Activated CD8-positive, alpha-beta memory T cell treated with anti-CD3 and anti-CD28 coated beads, Interleukin-2, amount 50 U/mL, for 24 hours (primary cell): ENCODE measurements at regions not wholly inside any gene's neighbourhood (a gene's known extent, or its start where the extent isn't known, plus 50 kb on each side); places are given as distances from the start of the nearest gene placed in this dataset.
"Not testable (repeated sequence)": the region's sequence is repeated elsewhere in the genome, so short reads cannot be mapped to it uniquely, and the experiment has no call there.

ENCODE experiments used
- DNase-seq: peaks from one replicate; pipeline ENCODE4 v3.0.0-alpha.2; 2020; ENCODE audit errors: extremely low read depth

DNA sequence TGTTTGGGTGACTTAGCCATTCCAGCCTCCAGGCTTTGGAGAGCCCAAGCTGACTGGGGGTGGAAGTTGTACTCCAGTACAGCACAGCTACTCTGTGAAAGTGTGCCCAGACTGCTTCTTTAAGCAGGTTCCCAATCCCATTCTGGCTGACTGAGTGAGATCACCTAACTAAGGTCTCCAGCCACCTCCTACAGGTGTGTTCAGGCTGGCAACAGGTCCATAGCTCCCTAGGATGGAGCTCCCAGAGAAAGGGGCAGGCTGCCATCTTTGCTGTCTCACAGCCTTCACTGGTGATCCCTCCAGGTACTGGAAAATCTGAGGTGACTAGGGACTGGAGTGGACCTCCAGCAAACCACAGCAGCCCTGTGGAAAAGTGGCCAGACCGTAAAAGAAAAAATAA lies 445.3 kb upstream of the KCNMB2 start:
- no peak for DNase-seq

DNA sequence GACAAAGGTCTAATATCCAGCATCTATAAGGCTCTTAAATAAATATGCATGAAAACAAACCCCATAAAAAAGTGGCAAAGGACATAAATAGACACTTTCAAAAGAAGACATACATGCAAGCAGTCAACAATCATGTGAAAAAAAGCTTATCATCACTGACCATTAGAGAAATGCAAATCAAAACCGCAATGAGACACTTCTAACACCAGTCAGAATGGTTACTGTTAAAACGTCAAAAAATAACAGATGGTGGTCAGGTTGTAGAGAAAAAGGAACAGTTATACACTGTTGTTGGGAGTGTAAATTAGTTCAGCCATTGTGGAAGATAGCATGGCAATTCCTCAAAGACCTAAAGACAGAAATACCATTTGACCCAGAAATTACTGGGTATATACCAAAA lies 440.7 kb upstream of the KCNMB2 start:
- no peak for DNase-seq

DNA sequence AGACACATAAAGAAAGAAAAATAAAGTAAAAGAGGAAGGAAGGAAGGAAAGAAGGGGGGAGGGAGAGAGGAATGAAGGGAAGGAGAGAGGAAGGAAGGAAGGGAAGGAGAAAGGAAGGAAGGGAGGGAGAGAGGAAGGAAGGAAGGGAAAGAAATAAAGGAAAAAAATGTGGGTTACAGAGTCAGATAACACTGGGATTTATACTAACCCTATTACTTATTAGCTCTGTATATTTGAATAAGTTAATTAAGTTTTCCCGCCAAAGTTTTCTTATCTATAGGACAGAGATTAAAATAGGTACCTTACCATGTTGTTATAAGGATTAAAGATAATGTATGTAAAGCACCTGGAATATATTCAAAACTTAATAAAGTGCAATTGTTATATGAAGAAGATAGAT lies 439.3 kb upstream of the KCNMB2 start:
- no peak for DNase-seq

DNA sequence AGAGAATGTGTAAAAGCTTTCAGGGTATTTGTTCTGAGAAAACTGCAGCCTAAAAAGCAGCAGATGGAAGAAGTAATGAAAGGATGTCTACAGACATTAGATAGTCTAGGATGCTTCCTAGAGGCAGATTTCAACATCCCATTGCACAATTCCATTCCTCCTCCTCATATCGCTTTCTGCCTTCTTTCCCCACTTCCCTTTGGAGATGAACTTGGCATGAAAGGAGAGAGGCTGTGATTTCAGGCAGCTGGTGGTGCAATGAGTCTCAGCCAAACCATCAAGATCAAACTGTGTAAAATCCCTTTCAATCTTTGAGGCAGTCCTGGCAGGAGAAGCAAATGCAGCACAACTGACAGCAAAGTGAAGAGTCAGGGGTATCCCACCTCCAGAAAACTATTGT lies 438.7 kb upstream of the KCNMB2 start:
- DNase-seq, result no peak

DNA sequence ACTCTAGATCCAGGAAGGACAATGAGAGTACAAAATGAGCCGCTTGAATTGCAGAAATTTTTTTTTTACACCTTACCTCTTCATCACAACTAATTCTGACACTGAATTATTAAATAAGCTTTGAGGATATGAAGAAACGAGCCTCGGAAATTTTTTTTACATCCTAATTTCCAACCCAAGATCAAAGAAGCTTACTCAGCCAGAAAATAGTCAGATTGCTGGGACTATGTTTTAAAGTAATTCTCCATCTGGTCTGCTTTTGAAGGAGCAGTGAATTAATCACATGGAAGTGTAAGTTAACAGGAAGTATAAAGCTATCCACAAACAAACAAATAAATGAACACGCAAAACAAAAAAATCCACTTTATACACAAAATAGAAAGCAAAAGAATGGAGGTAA lies 437.0 kb upstream of the KCNMB2 start:
- DNase-seq, result no peak

DNA sequence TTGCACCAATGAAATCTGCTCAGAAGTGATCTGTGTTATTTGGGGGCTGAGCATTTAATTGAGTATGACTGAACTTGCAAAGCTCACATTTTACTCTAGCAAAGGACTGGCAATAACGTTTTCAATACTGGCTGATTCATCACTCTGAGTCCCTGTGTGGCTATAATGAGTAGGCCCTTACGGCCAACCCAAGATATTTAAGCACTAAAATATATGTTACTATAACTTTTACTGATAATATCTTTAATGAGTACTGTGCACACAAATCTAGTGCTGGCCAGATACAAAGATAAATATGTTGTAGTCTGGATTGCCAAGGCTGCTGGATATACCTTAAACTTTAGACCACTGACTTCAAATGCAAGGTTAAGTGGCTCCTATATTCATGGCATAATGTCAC lies 436.4 kb upstream of the KCNMB2 start:
- DNase-seq, result no peak

DNA sequence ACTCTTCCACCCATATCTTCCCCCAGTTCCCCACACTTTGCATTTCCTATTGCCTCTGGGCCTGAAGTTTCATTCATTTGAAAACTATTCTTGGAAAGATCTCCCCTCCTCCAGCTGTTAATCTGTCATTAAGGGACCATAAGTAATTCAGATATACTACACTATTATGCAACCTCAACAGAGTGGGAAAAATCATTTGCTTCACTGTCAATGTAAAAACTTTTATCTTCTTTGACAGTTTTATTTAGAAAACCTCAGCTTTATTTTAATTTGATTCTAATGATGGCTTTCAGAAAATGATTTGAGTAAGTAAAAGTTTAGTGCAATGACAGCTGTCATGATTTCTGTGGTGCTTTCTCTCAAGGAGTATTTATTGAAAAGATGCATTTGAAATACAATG lies 435.3 kb upstream of the KCNMB2 start:
- no peak for DNase-seq

DNA sequence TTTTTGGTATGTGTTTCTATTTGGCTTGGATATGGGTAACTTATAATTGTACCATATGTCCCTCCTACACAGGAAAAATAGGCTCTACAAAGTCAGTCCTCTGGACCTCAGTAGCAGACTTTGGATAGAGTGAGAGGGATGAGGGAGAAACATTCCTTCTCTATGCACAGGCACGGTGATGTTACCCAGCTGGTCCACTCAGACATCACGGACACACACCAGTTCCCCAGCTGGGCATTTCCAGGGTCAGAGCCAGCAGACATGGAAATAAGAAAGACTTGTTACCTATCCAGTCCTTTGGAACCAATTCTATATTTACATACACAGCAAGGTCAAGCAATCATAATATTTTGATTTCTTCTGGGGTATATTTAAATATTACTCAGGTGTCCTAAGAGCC lies 433.1 kb upstream of the KCNMB2 start:
- no peak for DNase-seq

DNA sequence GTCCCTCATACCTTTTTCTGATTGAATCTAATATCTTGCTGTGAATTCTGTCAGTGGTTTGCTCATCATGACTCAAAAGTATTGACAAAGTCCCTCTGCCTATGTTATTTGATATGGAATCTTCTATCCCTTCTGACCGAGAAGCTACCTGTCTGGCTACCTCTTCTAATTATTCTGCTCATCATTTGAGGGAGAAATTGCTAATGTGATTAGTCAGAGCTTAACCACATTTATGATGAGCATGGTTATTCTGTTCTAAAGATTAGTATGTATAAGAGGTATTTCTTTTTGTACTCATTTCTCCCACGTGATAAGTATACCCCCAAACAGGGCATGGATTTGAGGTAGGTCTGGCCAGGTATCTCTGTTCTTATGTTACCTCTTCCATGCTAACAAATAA lies 428.4 kb upstream of the KCNMB2 start:
- no peak for DNase-seq

DNA sequence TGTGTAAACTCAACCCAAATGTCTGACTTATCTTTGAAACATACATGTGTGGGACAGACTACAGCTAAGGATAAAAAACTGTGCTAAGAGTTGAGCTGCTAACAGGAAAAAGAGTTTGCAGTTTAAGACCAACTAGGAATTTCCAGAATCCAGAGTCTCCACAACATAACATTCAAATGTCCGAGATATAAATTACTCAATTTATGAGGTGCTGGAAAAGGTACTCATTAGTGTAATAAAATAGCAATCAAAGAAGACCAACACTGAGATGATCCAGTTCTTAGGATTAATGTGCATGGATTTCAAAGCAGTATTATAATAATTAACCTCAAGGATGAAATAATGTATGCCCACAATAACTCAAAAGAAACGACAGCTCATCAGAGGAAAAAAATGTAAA lies 426.5 kb upstream of the KCNMB2 start:
- no peak for DNase-seq

DNA sequence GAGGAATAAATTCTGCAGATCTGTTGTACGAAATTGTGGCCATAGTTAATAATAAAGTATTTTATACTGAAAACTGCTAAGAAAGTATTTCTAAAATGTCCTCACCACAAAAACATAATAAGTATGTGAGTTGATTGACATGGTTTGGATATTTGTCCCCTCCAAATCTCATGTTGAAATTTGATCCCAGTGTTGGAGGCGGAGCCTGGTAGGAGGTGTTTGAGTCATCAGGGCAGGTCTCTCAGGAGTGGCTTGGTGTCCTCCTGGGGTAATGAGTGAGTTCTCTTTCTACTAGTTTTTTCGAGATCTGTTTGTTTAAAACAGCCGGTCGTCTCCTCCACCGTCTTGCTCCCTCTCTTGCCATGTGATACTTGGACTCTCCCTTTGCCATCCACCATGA lies 424.1 kb upstream of the KCNMB2 start:
- DNase-seq, result no peak

DNA sequence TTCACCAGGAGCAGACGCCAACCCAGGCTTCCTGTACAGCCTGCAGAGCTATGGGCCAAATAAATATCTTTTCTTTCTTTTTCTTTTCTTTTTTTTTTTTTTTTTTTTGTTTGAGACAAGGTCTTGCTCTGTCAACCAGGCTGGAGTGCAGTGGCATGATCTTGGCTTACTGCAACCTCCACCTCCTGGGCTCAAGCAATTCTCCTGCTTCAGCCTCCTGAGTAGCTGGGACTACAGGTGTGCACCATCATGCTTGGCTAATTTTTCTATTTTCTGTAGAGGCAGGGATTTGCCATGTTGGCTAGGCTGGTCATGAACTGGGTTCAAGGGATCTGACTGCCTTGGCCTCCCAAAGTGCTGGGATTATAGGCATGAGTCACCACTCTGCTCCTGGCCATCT lies 423.7 kb upstream of the KCNMB2 start:
- DNase-seq, result not testable (repeated sequence)

DNA sequence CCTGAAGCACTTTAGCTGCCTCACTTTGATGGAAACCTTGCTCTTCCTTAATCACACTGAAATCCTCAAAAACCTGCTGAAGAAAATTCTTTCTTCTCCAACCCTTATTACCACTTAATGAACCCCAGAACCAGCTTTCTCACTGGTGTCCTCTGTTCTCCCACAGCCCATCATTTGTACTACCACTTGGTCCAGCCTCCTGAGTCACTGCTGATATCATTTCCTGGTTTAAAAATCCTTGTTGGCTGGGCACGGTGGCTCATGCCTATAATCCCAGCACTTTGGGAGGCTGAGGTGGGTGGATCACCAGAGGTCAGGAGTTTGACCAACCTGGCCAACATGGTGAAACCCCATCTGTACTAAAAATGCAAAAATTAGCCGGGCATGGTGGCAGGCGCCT lies 418.6 kb upstream of the KCNMB2 start:
- no peak for DNase-seq

DNA sequence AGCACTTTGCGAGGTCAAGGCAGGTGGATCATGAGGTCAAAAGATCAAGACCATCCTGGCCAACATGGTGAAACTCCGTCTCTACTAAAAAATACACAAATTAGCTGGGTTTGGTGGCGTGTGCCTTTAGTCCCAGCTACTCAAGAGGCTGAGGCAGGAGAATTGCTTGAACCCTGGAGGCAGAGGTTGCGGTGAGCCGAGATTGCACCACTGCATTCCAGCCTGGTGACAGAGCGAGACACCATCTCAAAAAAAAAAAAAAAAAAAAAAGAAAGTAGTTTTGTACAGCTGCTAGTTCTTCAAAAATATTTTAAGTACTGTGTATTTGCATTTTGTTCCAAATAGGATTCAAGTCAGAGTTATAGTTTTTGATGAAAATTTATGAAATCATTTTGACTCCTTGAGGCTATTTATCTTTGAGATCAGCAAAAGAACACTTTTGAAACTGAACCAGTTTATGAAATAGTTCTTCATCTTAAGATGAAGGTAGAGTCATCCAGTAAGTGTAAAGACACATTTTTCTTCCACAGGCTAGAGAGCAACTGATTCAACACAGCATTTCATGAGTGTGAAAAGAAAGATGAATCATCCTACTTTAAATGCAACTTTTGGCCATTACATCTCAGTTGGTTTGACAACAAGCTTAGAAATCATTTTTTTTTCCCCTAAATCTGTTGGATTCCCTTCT lies 416.5 kb upstream of the KCNMB2 start:
- DNase-seq, result not testable (repeated sequence)

DNA sequence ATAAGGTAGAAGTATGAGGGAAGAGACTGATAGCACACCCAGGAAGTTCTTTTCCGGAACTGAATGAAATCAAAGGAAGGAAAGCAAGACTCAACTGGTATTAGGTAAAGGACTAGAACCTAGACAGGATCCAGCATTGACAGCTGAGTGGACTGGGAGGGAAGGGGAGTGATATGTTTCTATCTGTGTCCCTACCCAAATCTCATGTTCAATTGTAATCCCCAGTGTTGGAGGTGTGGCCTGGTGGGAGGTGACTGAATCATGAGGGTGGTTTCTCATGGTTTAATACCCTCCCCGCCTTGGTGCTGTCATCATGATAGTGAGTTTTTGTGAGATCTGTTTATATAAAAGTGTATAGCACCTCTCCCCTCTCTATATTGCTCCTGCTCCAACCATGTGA lies 415.9 kb upstream of the KCNMB2 start:
- DNase-seq, result no peak

DNA sequence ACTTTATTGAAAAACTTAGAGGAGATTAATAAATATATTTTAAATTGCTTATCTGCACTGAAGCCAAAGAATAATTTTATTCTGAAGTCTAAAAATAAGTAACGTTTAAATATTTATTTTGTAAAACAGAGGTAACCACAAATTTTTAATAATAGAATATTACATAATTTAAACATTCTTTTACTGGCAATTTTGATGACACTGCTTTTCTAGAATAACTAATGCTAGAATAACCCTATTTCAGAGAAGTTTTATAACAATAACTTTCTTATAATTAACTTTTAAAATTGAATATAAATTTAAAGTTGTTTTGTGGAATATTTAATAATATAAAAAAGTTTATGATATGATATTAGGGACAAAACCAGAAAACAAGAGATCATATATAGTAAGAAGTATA lies 409.6 kb upstream of the KCNMB2 start:
- no peak for DNase-seq

DNA sequence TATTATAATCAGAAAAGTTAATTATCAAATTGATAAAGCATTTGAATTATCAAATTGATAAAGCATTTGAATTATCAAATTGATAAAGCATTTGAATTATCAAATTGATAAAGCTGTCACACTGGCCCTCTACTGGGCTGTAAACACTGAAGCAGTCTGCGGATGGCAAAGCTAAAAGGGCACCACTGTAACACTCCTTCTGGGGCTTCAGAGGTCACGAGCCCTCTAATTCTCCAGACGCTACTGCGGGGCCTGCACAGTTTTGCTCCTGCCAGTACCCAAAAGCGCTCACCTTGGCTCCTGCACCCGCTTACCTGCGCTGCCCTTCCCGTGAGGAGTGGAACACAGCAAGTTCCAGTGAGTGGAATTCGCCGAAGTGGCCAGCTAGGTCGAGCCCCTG lies 409.0 kb upstream of the KCNMB2 start:
- DNase-seq, result no peak

DNA sequence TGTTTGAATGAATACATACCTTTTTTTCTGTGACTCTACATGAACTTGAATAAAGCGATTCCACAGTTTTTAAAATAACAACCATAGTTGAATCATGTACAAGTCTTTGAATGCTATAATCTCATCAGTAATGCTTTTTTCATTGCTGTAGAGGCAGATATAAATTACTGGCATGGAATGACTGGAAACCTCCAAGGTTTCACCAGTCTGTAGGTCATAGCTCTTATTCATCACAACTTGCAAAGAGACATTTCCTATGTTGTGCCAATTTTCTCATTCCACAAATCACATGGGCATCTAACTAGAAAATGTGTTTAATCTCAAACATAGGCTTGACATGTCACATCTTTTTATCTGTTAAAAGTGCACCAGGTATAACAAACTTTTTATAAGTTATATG lies 407.1 kb upstream of the KCNMB2 start:
- DNase-seq, result no peak

DNA sequence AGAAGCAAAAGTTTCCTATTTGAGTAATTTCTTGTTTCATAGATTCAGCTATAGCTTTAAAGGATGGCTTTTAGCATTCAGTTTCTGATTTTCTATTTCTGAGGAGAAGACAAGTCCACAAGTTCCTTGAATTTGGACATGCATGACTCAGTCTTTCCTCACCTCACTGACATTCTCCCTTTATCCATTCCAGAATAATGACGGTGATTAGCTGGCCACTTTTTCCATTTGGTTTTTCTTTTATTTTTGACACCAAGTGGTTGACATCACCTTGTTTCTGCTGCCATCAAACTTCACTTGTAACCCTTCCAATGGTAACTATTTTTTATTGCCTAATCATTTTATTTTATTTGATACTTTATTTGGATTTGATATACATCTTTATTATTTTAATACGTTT lies 404.4 kb upstream of the KCNMB2 start:
- no peak for DNase-seq

DNA sequence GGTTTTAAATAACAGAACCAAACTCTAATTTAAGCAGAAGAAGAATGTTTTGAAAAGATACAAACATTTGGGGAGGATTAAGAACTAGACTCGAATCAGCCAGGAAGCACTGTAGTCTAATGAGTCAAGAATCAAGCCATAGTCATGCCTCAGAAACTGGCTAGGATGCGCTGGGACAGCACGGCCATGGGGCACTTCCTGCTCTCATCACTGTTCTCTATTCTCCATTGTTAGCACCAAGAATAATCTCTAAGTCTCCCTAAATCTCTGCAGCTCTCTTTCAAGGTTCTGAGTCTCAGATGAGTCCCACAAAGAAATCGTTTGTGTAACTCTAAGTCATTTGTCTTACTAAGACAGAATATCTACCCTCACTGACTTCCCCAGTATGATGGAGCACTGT lies 399.0 kb upstream of the KCNMB2 start:
- no peak for DNase-seq

DNA sequence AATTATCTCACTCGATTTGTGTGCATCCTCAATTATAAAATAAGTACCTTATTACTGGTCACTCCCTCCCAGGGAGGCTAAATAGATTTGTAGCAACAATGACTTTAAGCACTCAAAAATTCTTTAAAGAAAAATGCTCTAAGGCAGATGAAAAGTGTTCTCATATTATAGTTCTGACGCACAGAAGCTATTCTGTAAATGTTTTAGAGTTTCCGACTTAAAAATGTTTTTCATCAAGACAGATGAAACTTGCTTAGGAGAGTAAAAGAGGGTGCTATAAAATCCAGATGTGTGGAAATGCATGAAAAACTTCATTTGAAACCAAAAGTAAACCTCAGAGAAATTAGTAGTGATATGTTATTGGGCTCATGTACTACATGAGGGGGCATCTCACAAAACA lies 398.4 kb upstream of the KCNMB2 start:
- no peak for DNase-seq

DNA sequence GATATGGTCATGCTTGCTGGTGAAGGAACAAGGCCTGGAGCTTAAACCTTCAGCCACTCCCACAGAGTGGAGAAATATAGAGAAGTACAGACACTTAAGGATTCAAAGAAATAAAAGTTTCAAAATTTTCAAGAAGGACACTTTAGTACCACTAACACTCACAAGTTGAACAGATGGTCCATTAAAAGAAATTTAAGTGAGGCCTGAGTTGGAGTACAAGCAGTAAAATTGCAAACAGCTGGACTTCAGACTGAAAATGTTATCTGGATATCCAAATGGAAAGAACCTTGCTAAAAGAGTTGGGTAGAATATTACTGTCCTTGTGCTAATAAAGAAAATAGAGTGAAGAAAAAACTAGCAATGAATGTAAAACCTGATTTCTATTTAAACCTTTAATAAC lies 397.1 kb upstream of the KCNMB2 start:
- DNase-seq, result no peak

DNA sequence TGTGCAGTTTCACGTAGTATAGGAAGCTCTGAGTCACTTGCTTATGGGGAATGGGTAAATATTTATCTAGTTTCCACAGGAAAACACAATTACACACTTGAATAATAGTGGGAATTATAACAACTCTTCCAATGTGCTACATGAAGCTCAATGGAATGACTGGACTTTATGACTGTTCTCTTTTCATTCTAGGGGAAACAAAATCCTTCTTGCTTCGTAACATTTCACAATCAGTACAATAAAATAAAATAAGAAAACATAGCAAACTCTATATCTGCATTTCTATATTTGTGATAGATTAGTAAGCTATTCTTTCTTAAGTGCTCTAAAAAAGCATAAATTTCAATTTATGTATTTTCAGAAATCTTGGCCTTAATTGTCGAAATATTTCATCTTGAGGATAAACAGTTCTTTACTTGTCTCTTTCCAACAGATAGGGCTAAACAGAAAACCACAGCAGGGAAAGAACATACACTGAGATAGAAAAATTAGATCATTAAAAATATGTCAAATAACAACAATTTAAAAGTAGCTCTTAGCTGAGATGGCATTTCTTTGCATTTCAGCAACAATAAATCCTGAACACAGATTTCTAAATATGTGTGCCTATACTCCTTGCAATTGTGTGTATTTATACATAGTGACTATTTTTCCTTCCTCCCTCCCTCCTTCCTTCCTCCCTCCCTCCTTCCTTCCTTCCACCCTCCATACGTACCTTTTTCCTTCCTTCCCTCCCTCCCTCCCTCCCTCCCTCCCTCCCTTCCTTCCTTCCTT lies 395.5 kb upstream of the KCNMB2 start:
- no peak for DNase-seq

DNA sequence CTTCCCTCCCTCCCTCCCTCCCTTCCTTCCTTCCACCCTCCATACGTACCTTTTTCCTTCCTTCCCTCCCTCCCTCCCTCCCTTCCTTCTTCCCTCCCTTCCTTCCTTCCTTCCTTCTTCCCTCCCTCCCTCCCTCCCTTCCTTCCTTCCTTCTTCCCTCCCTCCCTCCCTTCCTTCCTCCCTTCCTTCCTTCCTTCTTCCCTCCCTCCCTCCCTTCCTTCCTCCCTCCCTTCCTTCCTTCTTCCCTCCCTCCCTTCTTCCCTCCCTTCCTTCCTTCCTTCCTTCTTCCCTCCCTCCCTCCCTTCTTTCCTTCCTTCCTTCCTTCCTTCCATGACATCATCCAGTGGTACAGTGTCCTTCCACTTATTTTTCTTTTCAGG lies 394.9 kb upstream of the KCNMB2 start:
- DNase-seq, result not testable (repeated sequence)
